ENCODE measurements at regions not wholly inside any gene's neighbourhood (a gene's known extent, or its start where the extent isn't known, plus 50 kb on each side); places are given as distances from the start of the nearest gene placed in this dataset.

DNA sequence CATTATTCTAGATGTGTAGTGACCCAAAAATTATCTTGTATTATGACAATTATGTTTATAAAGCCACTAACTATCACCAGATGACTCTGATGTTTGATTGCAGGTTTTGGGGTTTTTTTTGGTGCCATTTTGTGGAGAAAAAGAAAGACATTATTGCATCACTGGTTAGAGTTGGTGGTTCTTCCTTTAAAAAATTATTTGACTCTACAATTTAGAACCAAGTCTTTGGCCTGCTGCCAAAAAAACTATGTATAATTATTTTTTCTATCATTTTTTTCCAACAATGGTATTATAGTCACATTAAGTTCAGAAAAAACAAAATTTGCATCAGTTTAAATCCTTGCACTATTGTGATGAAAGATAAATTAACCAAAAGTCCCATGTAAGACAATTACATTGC, 258.6 kb upstream of the GRM7 start:
- H3K27ac ChIP-seq (ENCODE audit: low read depth in 2 of 2, low read length in 2 of 2) = no peak overlapping the region
- H3K27me3 ChIP-seq (ENCODE audit: control insufficient read depth, insufficient read depth, low read length) = no peaks in the 10 kb centered on the region
- DNase-seq (no peak), FAIRE-seq (no peak)
- no peaks in the 10 kb centered on the region for H3K4me1 ChIP-seq (ENCODE audit: control insufficient read depth in 2 of 3, insufficient read depth in 2 of 3, low read depth in 1 of 3, low read length in 3 of 3)
- intact Hi-C loops (cut with DNase I) = no loop called here
- no peak overlapping the region for H3K4me3 ChIP-seq (ENCODE audit: low read length in 3 of 3)
- no peaks in the 10 kb centered on the region for H3K36me3 ChIP-seq (ENCODE audit: control insufficient read depth in 2 of 3, insufficient read depth in 3 of 3, low read length in 3 of 3)
- TF ChIP-seq, protein P1, sequence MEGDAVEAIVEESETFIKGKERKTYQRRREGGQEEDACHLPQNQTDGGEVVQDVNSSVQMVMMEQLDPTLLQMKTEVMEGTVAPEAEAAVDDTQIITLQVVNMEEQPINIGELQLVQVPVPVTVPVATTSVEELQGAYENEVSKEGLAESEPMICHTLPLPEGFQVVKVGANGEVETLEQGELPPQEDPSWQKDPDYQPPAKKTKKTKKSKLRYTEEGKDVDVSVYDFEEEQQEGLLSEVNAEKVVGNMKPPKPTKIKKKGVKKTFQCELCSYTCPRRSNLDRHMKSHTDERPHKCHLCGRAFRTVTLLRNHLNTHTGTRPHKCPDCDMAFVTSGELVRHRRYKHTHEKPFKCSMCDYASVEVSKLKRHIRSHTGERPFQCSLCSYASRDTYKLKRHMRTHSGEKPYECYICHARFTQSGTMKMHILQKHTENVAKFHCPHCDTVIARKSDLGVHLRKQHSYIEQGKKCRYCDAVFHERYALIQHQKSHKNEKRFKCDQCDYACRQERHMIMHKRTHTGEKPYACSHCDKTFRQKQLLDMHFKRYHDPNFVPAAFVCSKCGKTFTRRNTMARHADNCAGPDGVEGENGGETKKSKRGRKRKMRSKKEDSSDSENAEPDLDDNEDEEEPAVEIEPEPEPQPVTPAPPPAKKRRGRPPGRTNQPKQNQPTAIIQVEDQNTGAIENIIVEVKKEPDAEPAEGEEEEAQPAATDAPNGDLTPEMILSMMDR (IDR thresholded peaks at IDR 0.05; ENCODE audit: borderline replicate concordance, extremely low read depth, insufficient read depth) = no peak
- no peaks in the 10 kb centered on the region for H3K9me3 ChIP-seq (ENCODE audit: control insufficient read depth in 2 of 3, insufficient read depth in 1 of 3, low read length in 3 of 3)
- no peak overlapping the region for H3K9ac ChIP-seq (ENCODE audit: low read length in 3 of 3)

DNA sequence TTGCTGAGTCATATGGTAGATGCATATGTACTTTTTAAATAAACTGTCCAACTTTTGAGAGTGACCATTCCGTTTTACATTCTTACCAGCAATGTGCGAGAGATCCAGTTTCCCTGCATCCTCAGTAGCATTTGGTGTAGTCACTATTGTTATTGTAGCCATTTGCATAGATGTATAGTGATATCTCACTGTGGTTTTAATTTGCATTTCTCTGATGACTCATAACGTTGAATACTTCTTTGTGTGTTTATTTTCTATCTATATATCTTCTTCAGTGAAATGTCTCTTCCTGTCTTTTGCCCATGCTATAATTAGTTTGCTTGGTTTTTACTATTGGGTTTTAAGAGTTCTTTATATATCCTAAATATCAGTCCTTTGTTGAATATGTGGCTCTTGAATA, 255.7 kb upstream of the GRM7 start:
- Histone ChIP-seq H3K4me3 (ENCODE audit: low read length in 3 of 3) (no peak overlapping the region), H3K27ac (ENCODE audit: low read depth in 2 of 2, low read length in 2 of 2) (no peak overlapping the region), H3K36me3 (ENCODE audit: control insufficient read depth in 2 of 3, insufficient read depth in 3 of 3, low read length in 3 of 3) (no peaks in the 10 kb centered on the region), H3K9me3 (ENCODE audit: control insufficient read depth in 2 of 3, insufficient read depth in 1 of 3, low read length in 3 of 3) (no peaks in the 10 kb centered on the region), H3K4me1 (ENCODE audit: control insufficient read depth in 2 of 3, insufficient read depth in 2 of 3, low read depth in 1 of 3, low read length in 3 of 3) (no peaks in the 10 kb centered on the region), H3K9ac (ENCODE audit: low read length in 3 of 3) (no peak overlapping the region), H3K27me3 (ENCODE audit: control insufficient read depth, insufficient read depth, low read length) (no peaks in the 10 kb centered on the region)
- no peak for FAIRE-seq
- DNase-seq = no peak
- intact Hi-C loops (cut with DNase I) = no loop called here
- TF ChIP-seq, protein P1 (IDR thresholded peaks at IDR 0.05; ENCODE audit: borderline replicate concordance, extremely low read depth, insufficient read depth) = no peak

DNA sequence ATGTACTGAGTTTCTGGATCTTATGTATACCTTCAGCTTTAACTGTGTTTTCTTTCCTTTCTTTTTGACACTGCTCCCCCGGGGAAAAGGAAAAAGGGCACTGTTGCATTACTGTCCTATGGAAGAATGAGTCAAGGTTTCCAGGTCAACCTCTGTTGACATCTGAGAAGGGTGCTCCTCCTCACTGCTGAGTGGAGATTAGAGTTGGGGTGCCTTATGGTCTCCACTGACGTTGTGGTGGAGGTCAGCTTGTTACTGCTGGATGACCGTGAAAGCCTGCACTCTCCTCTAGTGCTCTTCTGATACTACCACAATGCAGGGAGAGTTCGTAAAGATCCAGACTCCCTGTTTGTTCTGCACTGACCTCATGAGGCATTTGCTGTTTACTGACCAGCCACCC, 252.1 kb upstream of the GRM7 start:
- Histone ChIP-seq H3K27ac (ENCODE audit: low read depth in 2 of 2, low read length in 2 of 2) (no peak overlapping the region), H3K9ac (ENCODE audit: low read length in 3 of 3) (no peak overlapping the region), H3K9me3 (ENCODE audit: control insufficient read depth in 2 of 3, insufficient read depth in 1 of 3, low read length in 3 of 3) (no peaks in the 10 kb centered on the region), H3K36me3 (ENCODE audit: control insufficient read depth in 2 of 3, insufficient read depth in 3 of 3, low read length in 3 of 3) (no peaks in the 10 kb centered on the region), H3K27me3 (ENCODE audit: control insufficient read depth, insufficient read depth, low read length) (no peaks in the 10 kb centered on the region), H3K4me3 (ENCODE audit: low read length in 3 of 3) (no peak overlapping the region), H3K4me1 (ENCODE audit: control insufficient read depth in 2 of 3, insufficient read depth in 2 of 3, low read depth in 1 of 3, low read length in 3 of 3) (no peaks in the 10 kb centered on the region)
- no peak for DNase-seq
- FAIRE-seq = no peak
- intact Hi-C loops (cut with DNase I) = no loop called here
- TF ChIP-seq, protein P1 (IDR thresholded peaks at IDR 0.05; ENCODE audit: borderline replicate concordance, extremely low read depth, insufficient read depth) = no peak

- Histone ChIP-seq H3K9me3 (ENCODE audit: control insufficient read depth in 2 of 3, insufficient read depth in 1 of 3, low read length in 3 of 3) (no peaks in the 10 kb centered on the region), H3K4me1 (ENCODE audit: control insufficient read depth in 2 of 3, insufficient read depth in 2 of 3, low read depth in 1 of 3, low read length in 3 of 3) (no peaks in the 10 kb centered on the region), H3K27ac (ENCODE audit: low read depth in 2 of 2, low read length in 2 of 2) (no peak overlapping the region), H3K4me3 (ENCODE audit: low read length in 3 of 3) (no peak overlapping the region), H3K27me3 (ENCODE audit: control insufficient read depth, insufficient read depth, low read length) (no peaks in the 10 kb centered on the region), H3K36me3 (ENCODE audit: control insufficient read depth in 2 of 3, insufficient read depth in 3 of 3, low read length in 3 of 3) (no peaks in the 10 kb centered on the region), H3K9ac (ENCODE audit: low read length in 3 of 3) (no peak overlapping the region)
- intact Hi-C loops (cut with DNase I) = no loop called here
- DNase-seq (no peak), FAIRE-seq (no peak)
- TF ChIP-seq, protein P1 (IDR thresholded peaks at IDR 0.05; ENCODE audit: borderline replicate concordance, extremely low read depth, insufficient read depth) = no peak
These were observed 248.8 kb upstream of the GRM7 start for GRCh38 chr3:6612034-6612616.

All from kidney (tissue), 13 donors.